ENCODE measurements at regions not wholly inside any gene's neighbourhood (a gene's known extent, or its start where the extent isn't known, plus 50 kb on each side); places are given as distances from the start of the nearest gene placed in this dataset.
A peak's percentile ranks its signal among the peaks of the same experiment; 100 is the strongest.

DNA sequence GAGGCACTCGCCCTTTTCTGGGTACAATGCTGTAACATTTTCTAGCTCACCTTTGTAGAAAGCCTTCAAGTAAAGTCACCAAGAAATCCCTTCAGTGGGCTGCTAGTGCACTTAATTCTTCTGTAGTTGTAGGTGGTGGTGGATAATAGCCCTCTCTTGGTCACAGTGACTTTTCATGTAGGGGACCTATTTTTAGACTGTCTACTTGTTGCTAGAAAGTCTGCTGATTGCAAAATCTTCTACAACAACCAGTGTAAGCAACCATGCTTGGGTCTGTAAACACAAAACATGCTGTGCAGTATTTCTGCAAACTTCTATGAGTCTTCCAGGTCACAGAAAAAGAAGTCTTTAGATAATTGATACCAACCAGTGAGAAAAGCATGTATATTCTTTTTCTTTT, 55.6 kb downstream of the PBDC1 start:
- DNase-seq (ENCODE audit: low spot score), result no peak
- Histone ChIP-seq H3K36me3 (ENCODE audit: insufficient read depth, low read length) (no peaks in the 10 kb centered on the region), H3K4me3 (ENCODE audit: low read depth, low read length, poor library complexity, severe bottlenecking) (no peak overlapping the region), H4K20me1 (ENCODE audit: insufficient read depth, low read length) (no peaks in the 10 kb centered on the region), H3K4me2 (ENCODE audit: low read length) (no peak overlapping the region), H3K79me2 (ENCODE audit: insufficient read depth, low read depth, low read length) (no peaks in the 10 kb centered on the region), H3K27ac (ENCODE audit: low read depth, low read length, poor library complexity, severe bottlenecking) (no peak overlapping the region), H3K4me1 (ENCODE audit: insufficient read depth, low read length, poor library complexity, severe bottlenecking) (no peaks in the 10 kb centered on the region), H3K9me2 (ENCODE audit: insufficient read depth, low read length) (no peaks in the 10 kb centered on the region), H3K9me3 (ENCODE audit: low read length) (no peaks in the 10 kb centered on the region), H2AFZ (ENCODE audit: low read length) (no peak overlapping the region)
- ChIA-PET POLR2A (no interaction called here), CTCF (ENCODE audit: unreplicated experiment) (no interaction called here)
- BruUV-seq (replicated peaks), result no TSS peak
- intact Hi-C loops (cut with micrococcal nuclease; ENCODE audit: unreplicated experiment), result no loop called here
- TF ChIP-seq, protein P1, sequence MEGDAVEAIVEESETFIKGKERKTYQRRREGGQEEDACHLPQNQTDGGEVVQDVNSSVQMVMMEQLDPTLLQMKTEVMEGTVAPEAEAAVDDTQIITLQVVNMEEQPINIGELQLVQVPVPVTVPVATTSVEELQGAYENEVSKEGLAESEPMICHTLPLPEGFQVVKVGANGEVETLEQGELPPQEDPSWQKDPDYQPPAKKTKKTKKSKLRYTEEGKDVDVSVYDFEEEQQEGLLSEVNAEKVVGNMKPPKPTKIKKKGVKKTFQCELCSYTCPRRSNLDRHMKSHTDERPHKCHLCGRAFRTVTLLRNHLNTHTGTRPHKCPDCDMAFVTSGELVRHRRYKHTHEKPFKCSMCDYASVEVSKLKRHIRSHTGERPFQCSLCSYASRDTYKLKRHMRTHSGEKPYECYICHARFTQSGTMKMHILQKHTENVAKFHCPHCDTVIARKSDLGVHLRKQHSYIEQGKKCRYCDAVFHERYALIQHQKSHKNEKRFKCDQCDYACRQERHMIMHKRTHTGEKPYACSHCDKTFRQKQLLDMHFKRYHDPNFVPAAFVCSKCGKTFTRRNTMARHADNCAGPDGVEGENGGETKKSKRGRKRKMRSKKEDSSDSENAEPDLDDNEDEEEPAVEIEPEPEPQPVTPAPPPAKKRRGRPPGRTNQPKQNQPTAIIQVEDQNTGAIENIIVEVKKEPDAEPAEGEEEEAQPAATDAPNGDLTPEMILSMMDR (conservative IDR thresholded peaks at IDR 0.05; ENCODE audit: low read length), result no peak
- no peak for TF ChIP-seq EZH2phosphoT487 (IDR thresholded peaks at IDR 0.05; ENCODE audit: borderline replicate concordance, low read depth, low read length)

DNA sequence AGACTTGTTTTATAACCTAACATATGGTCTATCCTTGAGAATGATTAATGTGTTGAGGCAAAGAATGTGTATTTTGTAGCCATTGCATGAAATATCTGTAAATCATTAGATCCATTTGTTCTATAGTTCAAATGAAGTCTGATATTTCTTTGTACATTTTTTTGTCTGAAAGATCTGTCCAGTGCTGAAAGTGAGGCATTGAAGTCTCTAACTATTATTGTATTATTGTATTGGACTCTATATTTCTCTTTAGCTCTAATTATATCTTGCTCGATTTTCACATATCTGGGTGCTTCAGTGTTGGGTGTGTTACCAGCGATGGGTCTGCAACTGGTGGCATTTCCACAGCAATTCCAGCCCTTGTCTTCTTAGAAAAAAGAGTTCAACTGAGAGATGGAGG, 76.0 kb downstream of the PBDC1 start:
- CTCF ChIA-PET (ENCODE audit: unreplicated experiment), result no interaction called here
- intact Hi-C loops (cut with micrococcal nuclease; ENCODE audit: unreplicated experiment), result no loop called here

DNA sequence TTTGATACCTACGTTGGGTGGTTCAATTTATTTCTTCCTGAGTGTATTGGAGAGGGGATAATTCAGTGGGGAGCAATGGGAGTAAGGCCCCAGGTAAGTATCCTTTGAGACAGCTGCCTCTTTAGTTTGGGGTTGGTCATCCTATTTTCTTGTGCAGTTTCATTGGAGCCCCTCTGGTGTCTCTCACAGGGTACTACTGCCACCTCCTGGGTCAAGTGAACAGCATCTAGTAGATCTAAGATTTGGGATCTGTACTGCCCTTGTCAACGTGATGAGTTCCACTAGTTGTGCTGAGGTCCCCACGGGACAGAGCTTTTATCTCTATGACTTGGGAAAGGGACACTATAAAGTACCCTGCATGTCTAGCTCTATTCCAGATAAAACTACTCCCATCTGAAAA, 80.6 kb downstream of the PBDC1 start:
- POLR2A ChIA-PET, result interaction anchor here (0.5 kb wide), 1 partner anchor 1601 kb away, joined by 3 read pairs; no protein-coding TSS in a partner anchor
- no peak for TF ChIP-seq EZH2phosphoT487 (IDR thresholded peaks at IDR 0.05; ENCODE audit: borderline replicate concordance, low read depth, low read length)
- TF ChIP-seq, protein P1 (conservative IDR thresholded peaks at IDR 0.05; ENCODE audit: low read length), result peak; percentile 68
- no TSS peak for BruUV-seq (replicated peaks)

More for the DNA sequence above, 76.0 kb downstream of the PBDC1 start:
- H3K36me3 ChIP-seq (ENCODE audit: insufficient read depth, low read length), result no peaks in the 10 kb centered on the region
- H4K20me1 ChIP-seq (ENCODE audit: insufficient read depth, low read length), result no peaks in the 10 kb centered on the region
- H3K4me3 ChIP-seq (ENCODE audit: low read depth, low read length, poor library complexity, severe bottlenecking), result no peak overlapping the region
- DNase-seq (ENCODE audit: low spot score), result no peak
- no peaks in the 10 kb centered on the region for H3K9me2 ChIP-seq (ENCODE audit: insufficient read depth, low read length)
- no peaks in the 10 kb centered on the region for H3K79me2 ChIP-seq (ENCODE audit: insufficient read depth, low read depth, low read length)
- no peak for TF ChIP-seq EZH2phosphoT487 (IDR thresholded peaks at IDR 0.05; ENCODE audit: borderline replicate concordance, low read depth, low read length)
- TF ChIP-seq, protein P1 (conservative IDR thresholded peaks at IDR 0.05; ENCODE audit: low read length), result no peak
- POLR2A ChIA-PET, result no interaction called here
- no TSS peak for BruUV-seq (replicated peaks)
- H3K4me1 ChIP-seq (ENCODE audit: insufficient read depth, low read length, poor library complexity, severe bottlenecking), result no peaks in the 10 kb centered on the region
- H3K27ac ChIP-seq (ENCODE audit: low read depth, low read length, poor library complexity, severe bottlenecking), result no peak overlapping the region
- no peak overlapping the region for H2AFZ ChIP-seq (ENCODE audit: low read length)
- no peaks in the 10 kb centered on the region for H3K9me3 ChIP-seq (ENCODE audit: low read length)
- H3K4me2 ChIP-seq (ENCODE audit: low read length), result no peak overlapping the region

More for the DNA sequence above, 80.6 kb downstream of the PBDC1 start:
- Histone ChIP-seq H3K4me2 (ENCODE audit: low read length) (no peak overlapping the region), H2AFZ (ENCODE audit: low read length) (no peak overlapping the region), H3K9me3 (ENCODE audit: low read length) (no peaks in the 10 kb centered on the region), H4K20me1 (ENCODE audit: insufficient read depth, low read length) (no peaks in the 10 kb centered on the region), H3K27ac (ENCODE audit: low read depth, low read length, poor library complexity, severe bottlenecking) (no peak overlapping the region), H3K9me2 (ENCODE audit: insufficient read depth, low read length) (no peaks in the 10 kb centered on the region), H3K4me3 (ENCODE audit: low read depth, low read length, poor library complexity, severe bottlenecking) (no peak overlapping the region), H3K79me2 (ENCODE audit: insufficient read depth, low read depth, low read length) (no peaks in the 10 kb centered on the region), H3K4me1 (ENCODE audit: insufficient read depth, low read length, poor library complexity, severe bottlenecking) (no peaks in the 10 kb centered on the region), H3K36me3 (ENCODE audit: insufficient read depth, low read length) (no peaks in the 10 kb centered on the region)
- peak; percentile 48 for DNase-seq (ENCODE audit: low spot score)
- intact Hi-C loops (cut with micrococcal nuclease; ENCODE audit: unreplicated experiment), result no loop called here
- CTCF ChIA-PET (ENCODE audit: unreplicated experiment), result no interaction called here
